Kidney capillary endothelial cell (primary cell): ENCODE measurements at regions not wholly inside any gene's neighbourhood (a gene's known extent, or its start where the extent isn't known, plus 50 kb on each side); places are given as distances from the start of the nearest gene placed in this dataset.
"Not testable (repeated sequence)": the region's sequence is repeated elsewhere in the genome, so short reads cannot be mapped to it uniquely, and the experiment has no call there.

ENCODE experiments used
- DNase-seq: peaks from one replicate; pipeline ENCODE4 v3.0.0-alpha.2; 2018; ENCODE audit warnings: low spot score

- DNase-seq, result no peak
These were observed 94.0 kb upstream of the UMPS start for GRCh38 chr3:124636101-124636862.

- DNase-seq, result no peak
These were observed 93.4 kb upstream of the UMPS start for GRCh38 chr3:124636863-124637296.

DNA sequence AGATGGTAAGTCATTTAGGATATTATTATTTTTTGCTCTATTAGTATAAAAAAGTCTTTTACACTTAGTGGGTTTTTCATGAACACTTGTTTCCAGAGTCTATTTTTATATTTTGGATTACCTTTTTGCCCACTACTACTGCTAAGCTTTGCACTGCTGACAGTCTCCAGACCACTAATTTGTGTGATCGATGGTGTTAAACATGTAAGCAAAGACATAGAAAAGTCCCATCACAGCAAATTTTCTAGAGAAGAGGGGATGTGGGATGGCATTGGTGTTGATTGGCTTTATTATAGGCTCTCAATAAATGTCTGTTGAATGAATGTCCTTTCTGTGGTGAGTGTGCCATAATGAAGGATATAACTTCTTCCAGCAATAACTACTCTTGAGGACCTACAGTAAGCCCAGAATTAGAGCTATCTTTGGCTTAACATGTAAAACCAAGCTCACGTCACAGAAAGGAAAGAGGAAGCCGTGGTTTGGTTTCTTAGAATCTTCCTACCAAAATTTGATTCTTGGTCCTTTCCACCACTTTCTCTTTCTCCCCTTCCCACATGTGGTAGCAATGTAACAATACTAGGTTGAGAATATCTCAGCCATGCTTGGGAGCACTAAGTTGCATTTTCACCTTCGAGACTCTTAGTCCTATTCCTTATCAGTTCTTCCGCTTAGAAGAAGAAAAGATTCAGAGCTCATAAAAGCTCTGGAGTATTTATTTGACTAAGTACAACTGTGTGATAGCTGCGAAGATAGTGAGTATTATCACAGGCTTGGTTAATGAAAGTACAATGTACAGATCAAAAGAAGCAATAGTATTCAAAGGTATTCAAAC, 90.6 kb upstream of the UMPS start:
- DNase-seq, result no peak

DNA sequence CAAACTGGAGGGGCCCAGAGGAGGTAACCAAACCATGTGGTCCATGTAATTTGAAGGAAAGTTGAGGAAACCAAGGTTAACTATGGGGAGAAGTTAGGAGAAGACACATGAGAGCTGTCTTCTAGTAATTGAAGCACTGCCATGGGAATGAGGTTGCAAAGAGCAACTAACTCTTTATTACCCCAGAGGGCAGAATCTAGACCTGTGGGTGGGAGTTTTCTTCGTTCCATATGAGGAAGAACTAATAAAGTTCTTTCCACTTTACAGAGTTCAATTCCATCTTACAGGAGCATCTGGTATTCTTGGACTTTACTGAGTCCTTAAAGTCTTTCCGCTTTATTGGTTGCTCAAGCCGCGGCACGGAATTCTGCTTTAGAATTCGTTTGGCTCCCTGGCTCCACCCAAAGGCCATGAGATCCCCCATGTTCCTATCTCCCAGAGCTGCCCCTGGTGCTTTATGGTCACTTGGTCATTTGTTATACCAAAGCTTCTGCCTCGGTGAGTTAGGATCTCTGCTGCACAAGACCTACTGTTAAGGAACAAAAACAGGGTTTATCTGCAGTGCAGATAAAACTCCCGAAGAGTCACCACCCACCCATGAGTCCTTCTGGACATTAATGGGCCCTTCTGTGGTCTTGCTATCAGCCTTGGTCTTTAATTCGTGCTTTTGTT, 89.5 kb upstream of the UMPS start:
- DNase-seq, result no peak

GRCh38 chr3:124643453-124643852, 86.8 kb upstream of the UMPS start:
- no peak for DNase-seq

DNA sequence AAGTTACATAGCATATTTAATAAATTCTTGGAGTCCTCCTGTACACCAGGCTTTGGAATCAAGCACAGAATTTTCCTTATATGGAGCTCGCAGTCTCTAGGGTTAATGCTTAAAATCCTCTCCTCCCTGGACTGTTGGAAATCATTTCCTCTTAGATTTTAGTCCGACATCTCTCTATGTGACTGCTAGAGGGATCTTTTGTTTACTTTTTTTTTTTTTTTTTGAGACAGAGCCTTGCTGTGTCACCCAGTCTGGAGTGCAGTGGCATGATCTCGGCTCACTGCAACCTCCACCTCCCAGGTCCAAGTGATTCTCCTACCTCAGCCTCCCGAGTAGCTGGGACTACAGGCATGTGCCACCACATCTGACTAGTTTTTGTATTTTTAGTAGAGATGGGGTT, 84.1 kb upstream of the UMPS start:
- not testable (repeated sequence) for DNase-seq

DNA sequence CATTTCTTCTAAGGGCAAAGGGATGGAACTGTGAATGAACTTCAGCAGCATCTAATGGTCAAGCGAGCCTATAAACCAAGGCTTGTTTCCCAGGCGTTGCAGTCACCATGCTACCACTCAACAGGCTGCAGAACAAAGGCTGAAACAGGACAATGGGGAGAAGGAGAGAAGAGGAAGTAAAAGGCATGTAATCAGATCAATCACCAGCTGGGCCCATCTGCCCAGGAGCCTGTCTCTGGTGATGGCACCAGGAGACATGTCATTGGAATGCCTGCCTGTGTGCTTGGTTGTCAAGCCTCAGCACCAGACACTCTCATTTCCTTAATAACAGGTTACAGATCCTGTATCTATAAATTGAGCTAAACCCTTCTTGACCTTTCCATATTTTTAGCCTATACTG, 81.7 kb upstream of the UMPS start:
- DNase-seq, result no peak

DNA sequence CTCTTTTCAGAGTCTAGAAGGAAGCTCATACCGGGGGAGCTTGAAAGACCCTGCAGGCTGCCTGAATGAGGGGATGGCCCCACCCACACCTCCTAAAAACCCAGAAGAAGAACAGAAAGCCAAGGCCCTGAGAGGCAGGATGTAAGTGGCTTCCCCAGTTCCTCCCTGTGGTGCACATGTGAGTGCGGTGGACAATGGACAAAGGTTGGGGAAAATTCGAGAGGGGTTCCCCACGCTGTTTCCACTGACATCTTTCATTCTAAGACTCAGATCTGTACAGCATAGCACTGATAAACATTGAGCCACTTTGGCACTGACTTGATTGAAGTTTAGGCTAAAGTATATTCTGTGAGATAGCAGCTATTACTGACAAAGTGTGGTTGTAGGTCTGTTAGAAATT, 79.5 kb upstream of the UMPS start:
- no peak for DNase-seq

- DNase-seq, result not testable (repeated sequence)
These were observed 78.8 kb upstream of the UMPS start for GRCh38 chr3:124651416-124651815.

DNA sequence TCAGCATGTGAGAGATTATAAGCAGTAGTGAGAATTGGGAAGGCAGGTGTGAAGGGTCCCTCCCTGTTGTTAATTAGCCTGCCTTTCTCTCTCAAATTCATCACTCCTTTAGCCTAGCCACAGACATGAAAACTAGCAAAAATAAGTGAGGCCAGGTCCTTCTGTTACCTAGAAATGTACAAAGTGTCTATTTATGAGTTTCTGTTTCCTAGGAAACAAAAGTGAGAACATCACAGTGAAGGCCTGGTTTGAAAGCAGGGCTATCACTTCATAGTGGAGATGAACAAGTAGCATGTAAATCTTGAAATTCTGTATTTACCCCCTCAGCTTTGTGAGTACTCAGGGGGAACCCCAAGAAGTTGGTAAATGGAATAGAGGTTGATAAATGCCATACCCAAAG, 78.2 kb upstream of the UMPS start:
- DNase-seq, result no peak

DNA sequence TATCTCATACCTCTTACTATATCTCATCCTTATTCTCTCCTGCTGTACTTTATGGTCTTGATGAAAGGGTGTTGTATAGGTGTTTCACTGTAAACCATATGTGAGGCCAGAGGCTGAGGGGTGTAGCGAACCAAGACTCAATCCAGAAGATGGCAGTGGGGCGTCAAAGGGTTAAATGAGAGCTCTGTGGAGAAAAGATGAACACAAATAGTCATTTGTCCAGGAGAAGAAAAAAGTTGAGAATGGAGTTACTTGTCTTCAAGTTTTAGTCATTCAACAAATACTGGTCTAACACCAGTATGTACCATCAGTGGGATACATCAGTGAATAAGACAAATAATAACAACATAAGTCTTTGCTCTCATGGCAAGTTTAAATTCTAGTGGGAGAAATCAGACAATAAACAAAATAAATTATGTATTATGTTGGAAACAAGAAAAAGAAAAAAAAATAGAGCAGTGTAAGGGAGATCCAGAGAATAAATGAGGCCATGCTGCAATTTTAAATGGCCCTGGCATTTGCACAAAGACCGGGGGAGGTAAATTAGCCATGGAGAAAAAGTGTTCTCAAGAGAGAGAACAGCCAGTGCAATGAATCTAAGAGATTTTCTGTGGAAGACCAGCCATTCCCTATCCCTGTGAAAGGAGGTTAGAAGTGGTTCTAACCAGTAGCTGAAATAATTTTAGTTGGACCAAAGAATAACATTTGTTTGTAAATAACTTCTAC, 77.0 kb upstream of the UMPS start:
- no peak for DNase-seq

GRCh38 chr3:124653797-124654469, 76.3 kb upstream of the UMPS start:
- DNase-seq, result no peak

DNA sequence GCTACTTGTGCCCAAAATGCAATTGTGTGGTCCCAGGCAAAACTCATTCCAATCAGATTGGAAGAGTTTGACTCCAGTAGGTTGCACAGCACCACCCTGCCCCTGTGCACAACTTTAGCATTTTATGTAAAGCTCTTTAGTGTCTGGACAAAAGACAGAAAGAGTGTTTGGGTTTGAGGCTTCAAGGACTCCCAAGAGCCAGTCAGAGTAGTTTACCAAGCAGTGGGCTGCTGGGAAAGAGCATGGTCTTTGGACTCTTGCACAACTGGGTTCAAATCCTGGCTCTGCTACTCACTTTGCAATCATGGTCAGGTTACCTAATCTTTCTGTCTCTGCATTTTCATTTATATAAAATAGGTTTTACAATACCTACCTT, 75.8 kb upstream of the UMPS start:
- DNase-seq, result no peak

- no peak for DNase-seq
These were observed 73.7 kb upstream of the UMPS start for GRCh38 chr3:124656531-124656930.

- no peak for DNase-seq
These were observed 73.1 kb upstream of the UMPS start for GRCh38 chr3:124657138-124657537.

GRCh38 chr3:124658270-124658669, 72.0 kb upstream of the UMPS start:
- no peak for DNase-seq

GRCh38 chr3:124659175-124659574, 71.1 kb upstream of the UMPS start:
- no peak for DNase-seq

GRCh38 chr3:124660599-124660998, 69.7 kb upstream of the UMPS start:
- no peak for DNase-seq

GRCh38 chr3:124663690-124664089, 66.6 kb upstream of the UMPS start:
- no peak for DNase-seq

DNA sequence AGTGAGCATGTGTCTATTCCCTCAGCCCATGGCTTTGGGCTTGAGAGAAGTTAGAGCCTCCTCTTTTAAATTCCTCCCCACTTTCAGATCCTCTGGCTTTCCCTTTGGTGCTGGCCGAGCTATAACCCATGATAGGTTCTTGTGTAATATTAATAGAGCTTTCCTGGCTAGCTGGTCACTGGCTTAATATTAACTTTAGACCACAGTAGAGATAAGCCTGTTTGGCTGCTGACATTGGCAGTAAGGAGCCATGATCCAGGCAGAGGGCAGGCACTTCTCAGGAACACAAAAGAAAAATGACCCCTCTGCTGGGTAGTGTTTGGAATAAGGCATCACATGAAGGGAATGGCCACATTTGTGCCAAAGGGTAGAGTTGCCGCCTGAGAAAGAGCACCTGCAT, 65.4 kb upstream of the UMPS start:
- DNase-seq, result no peak

GRCh38 chr3:124666067-124666466, 64.2 kb upstream of the UMPS start:
- DNase-seq, result no peak

DNA sequence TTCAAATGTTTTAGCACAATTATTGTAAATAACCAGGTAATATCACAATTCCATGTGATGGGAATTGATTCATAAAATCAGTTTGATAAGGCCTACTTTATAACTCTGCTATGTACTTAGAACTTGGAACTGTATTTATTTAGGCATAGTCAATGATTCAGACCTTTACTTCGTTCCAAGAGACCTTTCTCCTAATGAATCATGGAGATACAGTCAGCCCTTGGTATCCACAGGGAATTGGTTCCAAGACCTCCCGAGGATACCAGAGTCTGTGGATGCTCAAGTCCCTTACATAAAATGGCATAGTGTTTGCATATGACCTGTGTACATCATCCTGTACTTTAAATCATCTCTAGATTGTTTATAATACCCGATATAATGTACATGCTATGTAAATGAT, 60.8 kb upstream of the UMPS start:
- DNase-seq, result no peak
